Activated naive CD8-positive, alpha-beta T cell treated with anti-CD3 and anti-CD28 coated beads, Interleukin-2, amount 50 U/mL, for 24 hours (primary cell): ENCODE measurements at regions not wholly inside any gene's neighbourhood (a gene's known extent, or its start where the extent isn't known, plus 50 kb on each side); places are given as distances from the start of the nearest gene placed in this dataset.
A peak's percentile ranks its signal among the peaks of the same experiment; 100 is the strongest.
"Not testable (repeated sequence)": the region's sequence is repeated elsewhere in the genome, so short reads cannot be mapped to it uniquely, and the experiment has no call there.

Experiments used
- ATAC-seq: fragments of 150-1000 bp; cut with Tn5 transposase; one replicate; pipeline ENCODE4 v1.10.0; 2021
- DNase-seq: peaks from one replicate; pipeline ENCODE4 v3.0.0; 2021
- H3K27ac Mint-ChIP-seq: one replicate; pipeline ENCODE4 v1.8.0; 2021; ENCODE audit warnings: mild to moderate bottlenecking, mixed read lengths
- H3K27me3 Mint-ChIP-seq: one replicate; pipeline ENCODE4 v1.8.0; 2021; ENCODE audit warnings: mixed read lengths
- H3K36me3 Mint-ChIP-seq: one replicate; pipeline ENCODE4 v1.8.0; 2021; ENCODE audit warnings: low read depth, mixed read lengths
- H3K4me1 Mint-ChIP-seq: one replicate; pipeline ENCODE4 v1.8.0; 2021; ENCODE audit warnings: mixed read lengths
- H3K4me3 Mint-ChIP-seq: one replicate; pipeline ENCODE4 v1.8.0; 2021; ENCODE audit warnings: mild to moderate bottlenecking, moderate library complexity, mixed read lengths
- H3K9me3 Mint-ChIP-seq: one replicate; pipeline ENCODE4 v1.8.0; 2021; ENCODE audit warnings: mixed read lengths

DNA sequence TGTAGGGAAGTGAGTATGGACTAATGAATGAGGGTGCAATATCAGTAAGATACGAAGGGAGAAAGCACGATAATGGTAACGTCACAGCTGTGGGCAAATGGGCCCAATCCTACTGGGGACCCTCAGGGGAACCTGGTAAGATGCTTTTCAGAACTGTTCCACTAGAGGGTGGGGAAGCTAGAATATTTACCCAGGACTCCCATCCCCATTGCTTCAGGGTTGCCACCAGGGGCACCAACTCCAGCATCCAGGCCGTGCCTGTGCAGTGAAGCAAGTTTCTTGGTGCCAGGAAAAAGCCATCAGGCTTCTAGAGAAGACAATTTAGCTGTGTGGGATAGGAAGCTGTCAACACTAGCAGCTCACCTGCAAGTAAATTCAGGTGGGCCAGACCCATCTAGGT, 409.3 kb downstream of the AGTPBP1 start:
- no peak overlapping the region for H3K4me3 Mint-ChIP-seq
- no peaks in the 10 kb centered on the region for H3K9me3 Mint-ChIP-seq
- no peaks in the 10 kb centered on the region for H3K4me1 Mint-ChIP-seq
- no peaks in the 10 kb centered on the region for H3K36me3 Mint-ChIP-seq
- ATAC-seq (no peak), DNase-seq (no peak)
- H3K27me3 Mint-ChIP-seq, result no peaks in the 10 kb centered on the region
- no peak overlapping the region for H3K27ac Mint-ChIP-seq

DNA sequence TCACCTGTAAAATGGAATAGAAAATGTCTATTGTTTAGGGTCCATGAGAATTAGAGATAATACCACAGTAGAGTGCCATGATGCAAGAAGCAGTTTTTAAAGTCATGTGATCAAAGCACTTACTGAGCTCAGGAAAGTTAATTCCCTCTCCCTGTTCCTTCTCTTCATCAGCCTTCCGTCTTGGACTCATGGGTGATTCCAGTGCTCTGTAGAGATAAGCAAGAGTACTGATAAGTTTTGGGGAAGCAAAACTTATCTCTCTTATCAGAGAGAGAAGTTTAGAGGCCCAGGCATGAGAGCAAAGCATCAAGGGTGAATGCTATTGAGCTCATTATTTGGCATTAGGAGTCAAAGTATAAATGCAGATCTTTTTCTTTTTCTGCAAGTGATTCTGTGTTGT, 410.1 kb downstream of the AGTPBP1 start:
- Mint-ChIP-seq H3K36me3 (no peaks in the 10 kb centered on the region), H3K27me3 (no peaks in the 10 kb centered on the region), H3K4me1 (no peaks in the 10 kb centered on the region), H3K9me3 (no peaks in the 10 kb centered on the region), H3K4me3 (no peak overlapping the region), H3K27ac (no peak overlapping the region)
- no peak for ATAC-seq
- DNase-seq, result no peak

DNA sequence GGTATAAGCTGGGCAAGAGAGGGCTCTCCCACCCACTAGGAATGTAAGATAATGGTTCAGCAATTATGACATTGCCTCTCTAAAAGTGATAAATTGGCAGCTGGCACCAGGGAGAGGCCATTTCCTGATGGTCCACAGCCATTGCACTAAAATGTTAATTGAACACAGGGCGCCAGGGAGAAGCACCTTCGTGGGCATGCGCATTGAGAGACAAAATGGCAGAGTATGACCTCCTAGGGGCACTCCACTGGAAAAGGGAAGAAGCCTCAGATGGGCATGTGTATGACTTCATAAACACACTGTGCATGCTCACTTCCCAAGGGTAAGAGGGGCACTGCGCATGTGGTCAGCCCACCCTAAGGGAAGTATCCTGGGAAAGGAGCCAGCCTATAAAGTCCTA, 419.2 kb downstream of the AGTPBP1 start:
- Mint-ChIP-seq H3K27me3 (peaks cover 1% of the 10 kb centered on the region), H3K27ac (no peak overlapping the region), H3K4me3 (no peak overlapping the region), H3K4me1 (no peaks in the 10 kb centered on the region), H3K36me3 (no peaks in the 10 kb centered on the region), H3K9me3 (peaks cover 19% of the 10 kb centered on the region)
- ATAC-seq (no peak), DNase-seq (no peak)

DNA sequence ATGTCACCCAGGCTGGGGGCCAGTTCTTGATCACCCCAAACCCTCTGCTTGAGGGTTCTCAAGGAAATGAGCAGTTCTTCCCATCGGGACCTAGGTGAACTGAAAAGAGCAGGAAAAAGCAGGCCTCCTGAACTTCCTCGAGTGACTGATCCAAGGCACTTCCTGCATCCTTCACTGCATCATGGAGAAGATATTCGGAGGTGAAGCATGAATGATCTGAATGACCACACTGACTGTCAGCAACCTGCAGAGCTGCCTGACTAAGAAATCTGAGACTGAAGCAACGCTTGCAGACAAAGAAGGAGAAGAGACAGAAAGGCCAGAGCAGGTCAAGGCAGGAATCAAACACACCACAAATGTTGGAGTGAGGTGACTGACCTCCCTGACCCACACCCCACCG, 420.2 kb downstream of the AGTPBP1 start:
- Mint-ChIP-seq H3K4me3 (no peak overlapping the region), H3K36me3 (no peaks in the 10 kb centered on the region), H3K27me3 (peaks cover 1% of the 10 kb centered on the region), H3K9me3 (peaks cover 19% of the 10 kb centered on the region), H3K27ac (no peak overlapping the region), H3K4me1 (no peaks in the 10 kb centered on the region)
- ATAC-seq (no peak), DNase-seq (no peak)

DNA sequence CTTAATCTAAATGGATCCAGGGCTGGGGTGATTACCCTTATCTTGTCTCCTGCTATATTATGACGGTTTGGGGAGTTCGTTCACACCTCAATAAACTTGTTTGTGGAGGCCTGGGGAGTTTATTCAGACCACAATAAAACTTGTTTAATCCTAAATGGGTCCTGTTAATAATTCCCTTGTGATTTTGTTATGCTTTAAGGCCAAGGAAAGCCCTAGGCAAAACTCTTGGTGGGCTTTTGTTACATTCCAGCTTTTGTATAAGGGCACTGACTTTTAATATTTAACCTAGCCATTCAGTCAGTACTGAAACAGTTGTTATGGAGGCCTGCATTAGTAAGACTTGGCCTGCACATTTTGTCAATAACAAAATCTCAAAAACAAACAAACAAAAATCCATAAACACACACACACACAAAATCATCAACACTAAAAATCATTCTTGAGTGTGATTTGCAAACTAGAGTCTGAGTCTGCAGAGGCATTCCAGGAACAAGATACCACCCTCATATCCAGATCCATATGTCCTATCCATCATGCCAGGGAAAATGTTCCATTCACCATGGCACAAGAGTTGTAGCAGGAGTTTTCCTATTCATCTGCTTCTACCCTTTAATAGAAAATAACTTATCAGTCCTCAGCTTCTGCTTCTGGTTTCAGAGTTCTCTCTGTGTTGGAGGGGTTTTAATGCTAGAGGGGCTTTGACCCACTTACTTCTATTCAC, 421.7 kb downstream of the AGTPBP1 start:
- Mint-ChIP-seq H3K4me1 (no peaks in the 10 kb centered on the region), H3K27ac (no peak overlapping the region), H3K4me3 (no peak overlapping the region), H3K27me3 (peaks cover 1% of the 10 kb centered on the region), H3K9me3 (peaks cover 10% of the 10 kb centered on the region), H3K36me3 (no peaks in the 10 kb centered on the region)
- ATAC-seq (no peak), DNase-seq (no peak)

DNA sequence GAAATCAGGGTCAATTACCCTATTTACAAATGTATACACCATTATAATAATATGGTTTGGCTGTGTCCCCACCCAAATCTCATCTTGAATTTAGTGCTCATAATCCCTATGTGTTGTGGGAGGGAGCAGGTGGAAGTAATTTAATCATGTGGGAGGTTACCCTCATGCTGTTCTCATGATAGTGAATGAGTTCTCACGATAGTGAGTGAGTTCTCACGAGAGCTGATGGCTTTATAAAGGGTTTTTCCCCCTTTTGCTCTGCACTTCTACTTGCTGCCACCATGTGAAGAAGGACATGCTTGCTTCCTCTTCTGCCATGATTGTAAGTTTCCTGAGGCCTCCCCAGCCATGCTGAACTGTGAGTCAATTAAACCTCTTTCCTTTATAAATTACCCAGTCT, 426.2 kb downstream of the AGTPBP1 start:
- not testable (repeated sequence) for H3K27me3 Mint-ChIP-seq, DNase-seq, H3K36me3 Mint-ChIP-seq, ATAC-seq, H3K4me3 Mint-ChIP-seq, H3K4me1 Mint-ChIP-seq, H3K27ac Mint-ChIP-seq
- peaks cover 18% of the 10 kb centered on the region for H3K9me3 Mint-ChIP-seq

DNA sequence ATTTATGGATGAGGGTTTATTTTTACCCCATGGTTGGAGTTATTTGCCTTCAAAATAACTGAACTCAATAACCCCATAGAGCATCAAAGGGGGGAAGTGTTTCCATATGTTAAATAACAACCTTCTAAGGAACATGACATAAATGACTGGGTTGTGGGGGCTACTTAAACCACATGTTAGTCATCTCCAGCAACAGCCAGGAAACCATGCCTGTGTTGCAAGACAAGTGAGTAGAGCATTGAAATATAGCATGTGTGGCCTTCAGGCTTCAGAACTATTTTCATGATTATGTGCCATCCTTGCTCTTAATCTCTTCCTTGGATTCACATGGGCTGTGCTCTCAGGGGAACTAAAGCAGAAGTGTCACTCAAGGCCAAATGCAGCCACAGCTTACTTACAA, 431.2 kb downstream of the AGTPBP1 start:
- ATAC-seq (no peak), DNase-seq (no peak)
- no peak overlapping the region for H3K27ac Mint-ChIP-seq
- H3K36me3 Mint-ChIP-seq, result no peaks in the 10 kb centered on the region
- peaks cover 3% of the 10 kb centered on the region for H3K27me3 Mint-ChIP-seq
- H3K4me3 Mint-ChIP-seq, result no peak overlapping the region
- no peaks in the 10 kb centered on the region for H3K4me1 Mint-ChIP-seq
- H3K9me3 Mint-ChIP-seq, result peaks cover 18% of the 10 kb centered on the region

DNA sequence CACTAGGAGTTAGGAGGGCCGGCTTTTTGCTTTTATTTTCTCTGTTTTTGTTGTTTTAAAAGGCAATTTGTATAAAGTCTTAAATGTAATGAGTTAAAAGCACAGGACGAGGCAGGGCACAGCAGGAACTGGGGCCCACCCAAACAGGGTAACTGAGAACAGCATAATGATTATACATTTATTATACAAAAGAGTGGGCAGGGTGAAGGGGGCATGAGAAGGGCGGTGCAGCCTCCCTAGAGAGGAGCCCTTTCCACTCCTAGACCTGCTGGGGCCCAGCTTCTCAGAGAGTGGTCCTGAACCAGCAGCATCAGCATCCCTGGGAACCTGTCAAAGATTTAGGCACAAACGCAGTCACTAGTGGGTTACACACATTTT, 438.0 kb downstream of the AGTPBP1 start:
- Mint-ChIP-seq H3K36me3 (no peaks in the 10 kb centered on the region), H3K27me3 (peaks cover 2% of the 10 kb centered on the region), H3K4me3 (no peak overlapping the region), H3K4me1 (peaks cover 3% of the 10 kb centered on the region), H3K9me3 (no peaks in the 10 kb centered on the region), H3K27ac (no peak overlapping the region)
- DNase-seq (no peak), ATAC-seq (no peak)

DNA sequence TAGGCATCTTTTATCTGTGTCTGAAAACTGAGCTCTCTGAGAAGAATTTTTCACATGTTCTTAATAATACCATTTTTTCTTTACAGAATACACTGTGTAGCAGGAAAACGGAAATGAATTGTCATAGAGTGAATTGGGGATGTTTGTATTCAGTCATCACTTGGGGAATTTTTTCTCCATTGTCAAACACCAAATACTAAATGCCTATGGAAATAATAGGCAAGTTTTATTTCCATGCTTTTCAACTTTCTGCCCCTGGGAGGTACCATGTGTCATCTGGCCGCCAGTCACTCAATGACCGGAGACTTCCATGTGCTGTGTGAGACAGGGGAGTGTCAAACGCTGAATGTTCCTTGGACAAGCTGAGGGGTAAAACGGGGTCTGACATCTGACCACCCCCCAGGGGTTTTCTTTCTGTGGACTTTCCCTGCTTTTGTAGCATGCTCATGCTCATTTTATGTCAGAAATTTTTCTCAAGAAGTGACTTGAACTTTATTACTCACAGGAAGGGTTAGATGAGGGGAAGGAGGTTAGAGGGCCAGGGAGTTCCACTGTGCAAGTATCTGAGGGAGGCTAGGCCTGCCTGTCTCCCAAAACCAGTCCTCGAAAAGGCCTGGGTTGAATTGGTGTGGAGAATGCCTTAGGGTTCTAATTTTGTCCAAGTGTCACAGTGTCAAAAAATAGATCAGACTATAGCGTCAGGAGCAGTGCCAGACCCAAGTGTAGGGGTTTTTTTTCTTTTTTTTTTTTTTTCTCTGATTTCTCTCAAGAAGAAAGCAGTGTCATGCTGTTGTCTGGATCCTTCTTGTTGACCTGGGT, 438.6 kb downstream of the AGTPBP1 start:
- ATAC-seq (no peak), DNase-seq (no peak)
- Mint-ChIP-seq H3K4me3 (no peak overlapping the region), H3K9me3 (no peaks in the 10 kb centered on the region), H3K36me3 (no peaks in the 10 kb centered on the region), H3K27me3 (peaks cover 2% of the 10 kb centered on the region), H3K4me1 (peaks cover 3% of the 10 kb centered on the region), H3K27ac (no peak overlapping the region)

DNA sequence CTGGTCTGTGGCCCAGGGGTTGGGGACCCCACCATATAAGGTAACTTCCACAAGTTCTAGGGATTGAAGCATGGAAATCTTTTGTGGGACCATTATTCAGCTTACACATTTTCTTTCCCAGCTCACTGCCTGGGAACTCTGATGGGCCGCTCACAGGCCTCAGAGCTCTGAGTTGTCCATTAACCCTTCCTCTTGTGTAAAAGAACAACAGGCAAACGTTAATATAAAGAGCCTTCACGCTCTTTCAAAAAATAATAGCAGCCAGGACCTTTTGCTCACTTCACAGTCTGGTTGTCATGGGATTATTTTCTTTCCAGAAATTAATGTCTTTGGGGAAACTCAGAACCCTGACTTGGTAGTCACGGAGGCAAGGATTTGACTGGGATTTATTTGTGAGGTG, 443.3 kb downstream of the AGTPBP1 start:
- Mint-ChIP-seq H3K4me1 (peaks cover 3% of the 10 kb centered on the region), H3K4me3 (no peak overlapping the region), H3K36me3 (no peaks in the 10 kb centered on the region), H3K9me3 (no peaks in the 10 kb centered on the region), H3K27me3 (peaks cover 17% of the 10 kb centered on the region), H3K27ac (no peak overlapping the region)
- DNase-seq (no peak), ATAC-seq (no peak)

DNA sequence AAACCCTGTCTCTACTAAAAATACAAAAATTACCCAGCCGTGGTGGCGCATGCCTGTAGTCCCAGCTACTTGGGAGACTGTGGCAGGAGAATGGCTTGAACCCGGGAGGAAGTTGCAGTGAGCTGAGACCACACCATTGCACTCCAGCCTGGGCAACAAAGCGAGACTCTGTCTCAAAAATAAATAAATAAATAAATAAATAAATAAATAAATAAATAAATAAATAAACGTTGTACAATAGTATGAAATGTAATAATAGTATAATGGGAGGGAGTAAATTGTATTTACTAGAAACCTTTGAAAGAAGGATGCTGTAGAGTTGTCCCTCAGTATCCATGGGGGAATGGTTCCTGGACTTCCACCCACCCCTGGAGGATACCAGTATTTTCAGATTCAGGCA, 446.5 kb downstream of the AGTPBP1 start:
- not testable (repeated sequence) for H3K36me3 Mint-ChIP-seq, H3K27ac Mint-ChIP-seq, DNase-seq, H3K9me3 Mint-ChIP-seq, ATAC-seq, H3K4me1 Mint-ChIP-seq, H3K4me3 Mint-ChIP-seq
- H3K27me3 Mint-ChIP-seq, result peaks cover 22% of the 10 kb centered on the region

DNA sequence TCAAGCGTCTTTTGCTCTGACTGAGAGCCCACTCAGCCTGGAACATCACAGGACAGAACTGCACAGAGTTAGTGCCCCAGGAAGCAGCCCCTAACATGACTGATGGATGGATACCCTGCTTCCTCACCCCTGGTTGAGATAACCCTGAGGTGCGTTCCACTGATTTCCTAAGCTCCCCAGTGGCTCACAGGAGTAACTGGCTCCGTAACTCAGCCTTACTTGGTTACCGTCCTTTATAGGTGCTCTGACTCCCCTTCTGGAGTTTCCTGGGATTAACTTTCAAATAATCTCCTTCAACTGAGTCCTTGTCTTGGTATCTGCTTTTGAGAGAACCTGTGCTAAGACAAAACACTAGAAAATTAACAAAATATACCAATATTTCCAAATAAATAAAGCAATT, 449.5 kb downstream of the AGTPBP1 start:
- ATAC-seq (no peak), DNase-seq (no peak)
- Mint-ChIP-seq H3K27ac (no peak overlapping the region), H3K4me1 (peaks cover 13% of the 10 kb centered on the region), H3K36me3 (no peaks in the 10 kb centered on the region), H3K9me3 (no peaks in the 10 kb centered on the region), H3K4me3 (no peak overlapping the region), H3K27me3 (peaks cover 20% of the 10 kb centered on the region)

DNA sequence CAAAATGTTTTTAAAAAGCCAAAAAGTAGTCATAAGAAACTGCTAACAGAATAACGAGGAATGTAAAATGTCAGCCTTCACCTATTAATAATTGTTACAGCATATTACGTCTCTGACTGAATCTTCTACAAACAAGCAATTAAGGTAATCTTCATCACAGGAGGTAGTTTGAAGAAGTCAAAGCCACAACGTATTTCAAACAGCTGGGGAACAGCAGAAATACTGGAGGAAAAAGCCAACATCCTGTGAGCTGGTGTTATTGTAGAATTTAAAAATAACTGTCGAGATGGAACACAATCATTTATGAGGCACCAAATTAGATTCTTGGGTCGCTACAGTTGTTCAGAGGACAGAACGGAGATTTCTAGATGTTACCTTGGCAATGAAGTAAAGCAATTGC, 450.5 kb downstream of the AGTPBP1 start:
- H3K36me3 Mint-ChIP-seq, result no peaks in the 10 kb centered on the region
- no peak for DNase-seq
- peaks cover 13% of the 10 kb centered on the region for H3K4me1 Mint-ChIP-seq
- ATAC-seq, result no peak
- no peak overlapping the region for H3K27ac Mint-ChIP-seq
- H3K9me3 Mint-ChIP-seq, result no peaks in the 10 kb centered on the region
- H3K27me3 Mint-ChIP-seq, result peaks cover 20% of the 10 kb centered on the region
- H3K4me3 Mint-ChIP-seq, result no peak overlapping the region

DNA sequence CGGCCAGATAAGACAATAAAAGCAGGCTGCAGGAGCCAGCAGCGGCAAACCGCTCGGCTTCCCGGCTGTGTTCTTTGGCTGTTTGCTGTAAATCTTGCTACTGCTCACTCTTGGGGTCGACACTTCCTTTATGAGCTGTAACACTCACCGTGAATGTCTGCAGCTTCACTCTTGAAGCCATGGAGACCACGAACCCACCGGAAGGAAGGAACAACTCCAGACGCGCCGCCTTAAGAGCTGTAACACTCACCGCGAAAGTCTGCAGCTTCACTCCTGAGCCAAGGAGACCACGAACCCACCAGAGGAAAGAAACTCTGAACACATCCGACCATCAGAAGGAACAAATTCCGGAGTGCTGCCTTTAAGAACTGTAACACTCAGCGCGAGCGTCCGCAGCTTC, 451.7 kb downstream of the AGTPBP1 start:
- DNase-seq (peak; percentile 18), ATAC-seq (no peak)
- H3K4me1 Mint-ChIP-seq, result peaks cover 13% of the 10 kb centered on the region

DNA sequence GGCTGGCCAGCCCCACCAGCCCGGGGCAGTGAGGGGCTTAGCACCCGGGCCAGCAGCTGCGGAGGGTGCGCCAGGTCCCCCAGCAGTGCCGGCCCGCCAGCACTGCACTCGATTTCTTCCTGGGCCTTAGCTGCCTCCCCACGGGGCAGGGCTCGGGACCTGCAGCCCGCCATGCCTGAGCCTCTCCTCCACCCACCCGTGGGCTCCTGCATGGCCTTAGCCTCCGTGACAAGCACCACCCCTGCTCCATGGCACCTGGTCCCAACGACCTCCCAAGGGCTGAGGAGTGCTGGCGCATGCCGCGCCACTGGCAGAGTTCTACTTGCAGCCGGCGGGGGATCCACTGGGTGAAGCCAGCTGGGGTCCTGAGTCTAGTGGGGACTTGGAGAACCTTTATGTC, 452.6 kb downstream of the AGTPBP1 start:
- peaks cover 9% of the 10 kb centered on the region for H3K27me3 Mint-ChIP-seq
- no peaks in the 10 kb centered on the region for H3K9me3 Mint-ChIP-seq
- no peaks in the 10 kb centered on the region for H3K36me3 Mint-ChIP-seq
- peaks cover 13% of the 10 kb centered on the region for H3K4me1 Mint-ChIP-seq
- DNase-seq, result no peak
- ATAC-seq, result no peak
- no peak overlapping the region for H3K27ac Mint-ChIP-seq
- H3K4me3 Mint-ChIP-seq, result no peak overlapping the region

More for the DNA sequence above, 451.7 kb downstream of the AGTPBP1 start:
- peak overlapping the region; percentile 18 for H3K4me3 Mint-ChIP-seq
- peaks cover 17% of the 10 kb centered on the region for H3K27me3 Mint-ChIP-seq
- H3K27ac Mint-ChIP-seq, result no peak overlapping the region
- H3K36me3 Mint-ChIP-seq, result no peaks in the 10 kb centered on the region
- H3K9me3 Mint-ChIP-seq, result no peaks in the 10 kb centered on the region
